B cell (primary cell): ENCODE measurements at regions not wholly inside any gene's neighbourhood (a gene's known extent, or its start where the extent isn't known, plus 50 kb on each side); places are given as distances from the start of the nearest gene placed in this dataset.

Source experiments
- ATAC-seq: fragments of 200-7000 bp; cut with Tn5 transposase; one replicate; pipeline ENCODE4 v1.10.0; 2021; ENCODE audit warnings: low read depth, mild to moderate bottlenecking, moderate number of reproducible peaks, moderate library complexity
- CTCF ChIA-PET: fragments of 350-600 bp; sonication (Branson Sonifier 250); formaldehyde crosslinking; loops from one replicate; lab custom pipeline; 2021; ENCODE audit warnings: antibody characterized with exemption, inconsistent platforms; lab: Charles Lee
- POLR2A ChIA-PET: fragments of 350-600 bp; sonication (Branson Sonifier 250); formaldehyde crosslinking; loops from one replicate; lab custom pipeline; 2021; ENCODE audit warnings: antibody characterized with exemption; lab: Charles Lee
- DNase-seq: peaks from one replicate; pipeline ENCODE4 v3.0.0; 2013
- H2AFZ ChIP-seq: 2 replicates; pipeline ENCODE4 v1.6.1; 2012; ENCODE audit warnings: mild to moderate bottlenecking, low read depth, low read length; ENCODE audit not compliant: insufficient read depth, poor library complexity, severe bottlenecking
- H3K27ac ChIP-seq, 2 donors: 1 replicate in 1 of 2; 2 replicates in 1 of 2; pipeline ENCODE4 v1.5.1; 2012 to 2013; ENCODE audit warnings: low read length in 2 of 2, mild to moderate bottlenecking in 2 of 2, moderate library complexity in 1 of 2
- H3K27me3 ChIP-seq, 4 experiments: fragments of 200-600 bp in 1 of 4; sonication (generic) in 1 of 4; replicated peaks in 1 of 4; 1 replicate in 2 of 4; 2 replicates in 2 of 4; pipeline versions ENCODE4 v1.6.1 to v1.7.0; 2013 to 2016; ENCODE audit warnings: low read length in 3 of 4, mild to moderate bottlenecking in 2 of 4, mixed read lengths in 1 of 4, moderate library complexity in 1 of 4; ENCODE audit not compliant: insufficient read depth in 4 of 4, control insufficient read depth in 3 of 4; ENCODE audit errors: control extremely low read depth in 1 of 4
- H3K36me3 ChIP-seq, 2 experiments: replicated peaks in 1 of 2; 1 replicate in 1 of 2; 2 replicates in 1 of 2; pipeline versions ENCODE4 v1.6.1 to v1.7.1; 2013; ENCODE audit warnings: low read length in 1 of 2; ENCODE audit not compliant: insufficient read depth in 2 of 2, control insufficient read depth in 1 of 2; ENCODE audit errors: control extremely low read depth in 1 of 2, extremely low read depth in 1 of 2
- H3K4me1 ChIP-seq, 2 donors: fragments of 200-600 bp in 1 of 2; sonication (generic) in 1 of 2; 1 replicate in 1 of 2; 2 replicates in 1 of 2; pipeline versions ENCODE4 v1.5.1 to v1.6.1; 2013 to 2017; ENCODE audit warnings: low read length in 2 of 2; ENCODE audit not compliant: control insufficient read depth in 2 of 2, insufficient read depth in 2 of 2
- H3K4me2 ChIP-seq: replicated peaks from 2 replicates; pipeline ENCODE3; 2012; ENCODE audit warnings: mild to moderate bottlenecking, low read depth, low read length; ENCODE audit not compliant: poor library complexity, severe bottlenecking
- H3K4me3 ChIP-seq, 5 experiments: fragments of 200-600 bp in 1 of 5; sonication (generic) in 1 of 5; 1 replicate in 3 of 5; 2 replicates in 2 of 5; pipeline versions ENCODE4 v1.5.1 to v1.7.0; 2011 to 2016; ENCODE audit warnings: low read length in 4 of 5, mild to moderate bottlenecking in 4 of 5, low read depth in 2 of 5, control low read depth in 1 of 5, moderate library complexity in 1 of 5; ENCODE audit not compliant: insufficient read depth in 1 of 5; ENCODE audit errors: control extremely low read depth in 1 of 5, extremely low read depth in 1 of 5
- H3K79me2 ChIP-seq: fragments of 200-600 bp; sonication (generic); one replicate; pipeline ENCODE4 v1.6.0; 2016; ENCODE audit warnings: low read length; ENCODE audit not compliant: control insufficient read depth, insufficient read depth
- H3K9ac ChIP-seq: fragments of 200-600 bp; sonication (generic); 2 replicates; pipeline ENCODE4 v1.6.1; 2017; ENCODE audit warnings: mild to moderate bottlenecking, low read length, moderate library complexity
- H3K9me3 ChIP-seq, 3 donors: one replicate each; pipeline versions ENCODE4 v1.6.1 to v1.7.1; 2013; ENCODE audit warnings: low read length in 2 of 3; ENCODE audit not compliant: control insufficient read depth in 2 of 3, insufficient read depth in 1 of 3; ENCODE audit errors: control extremely low read depth in 1 of 3
- H4K20me1 ChIP-seq: 2 replicates; pipeline ENCODE4 v1.6.0; 2012; ENCODE audit warnings: mild to moderate bottlenecking, low read length; ENCODE audit not compliant: insufficient read depth, control insufficient read depth, poor library complexity, severe bottlenecking
- H3K27ac Mint-ChIP-seq: one replicate; pipeline ENCODE4 v1.8.0; 2021; ENCODE audit warnings: mixed read lengths
- H3K27me3 Mint-ChIP-seq: one replicate; pipeline ENCODE4 v1.8.0; 2021; ENCODE audit warnings: mixed read lengths
- H3K4me1 Mint-ChIP-seq: one replicate; pipeline ENCODE4 v1.8.0; 2021; ENCODE audit warnings: mixed read lengths
- H3K4me3 Mint-ChIP-seq: one replicate; pipeline ENCODE4 v1.8.0; 2021; ENCODE audit warnings: mixed read lengths
- H3K9me3 Mint-ChIP-seq: one replicate; pipeline ENCODE4 v1.8.0; 2022; ENCODE audit warnings: mixed read lengths; ENCODE audit not compliant: insufficient read depth
- CTCF ChIP-seq: fragments of 200-600 bp; IDR thresholded peaks from one replicate; pipeline ENCODE4 v1.8.0; 2022; ENCODE audit warnings: antibody characterized with exemption, mild to moderate bottlenecking
- EZH2 ChIP-seq: IDR thresholded peaks from 2 replicates; pipeline ENCODE4 v1.6.1; 2012; ENCODE audit warnings: borderline replicate concordance, low read depth, mild to moderate bottlenecking, moderate library complexity, low read length; ENCODE audit not compliant: insufficient read depth, poor library complexity, severe bottlenecking
- WGBS: methylation state at CpG from one replicate; pipeline ENCODE4 v1.1.5; 2013; ENCODE audit warnings: missing lambda C conversion rate; ENCODE audit not compliant: insufficient coverage; 5-methylcytosine and 5-hydroxymethylcytosine counted together
- intact Hi-C: fragments of 100-400 bp; cut with micrococcal nuclease; formaldehyde crosslinking; loops from one replicate; pipeline ENCODE4 v1.10.0; 2022

GRCh38 chr15:67006083-67007065 lies 59.0 kb upstream of the SMAD3 start:
- DNase-seq (no peak), ATAC-seq (no peak)
- CTCF ChIA-PET: no interaction called here
- Mint-ChIP-seq H3K9me3 (no peaks in the 10 kb centered on the region), H3K4me3 (no peak overlapping the region), H3K27ac (no peak overlapping the region), H3K27me3 (peaks cover 13% of the 10 kb centered on the region), H3K4me1 (peaks cover 14% of the 10 kb centered on the region)
- Histone ChIP-seq H3K36me3 (no peaks in the 10 kb centered on the region), H3K9ac (no peak overlapping the region), H3K27ac (no peak overlapping the region), H4K20me1 (no peaks in the 10 kb centered on the region), H3K4me2 (no peak overlapping the region), H3K4me1 (peaks cover 8 to 13% of the 10 kb centered on the region in 2 donors), H2AFZ (no peak overlapping the region), H3K4me3 (no peak overlapping the region), H3K79me2 (no peaks in the 10 kb centered on the region), H3K27me3 (no peaks in the 10 kb centered on the region), H3K9me3 (peaks cover 0 to 3% (median 0%) of the 10 kb centered on the region in 3 donors)
- TF ChIP-seq CTCF (no peak), EZH2 (no peak)
- POLR2A ChIA-PET: no interaction called here
- 96% methylated on average over 9 of the region's 10 CpGs for WGBS
- intact Hi-C loops: no loop called here
